Kidney epithelial cell (primary cell): ENCODE measurements at regions not wholly inside any gene's neighbourhood (a gene's known extent, or its start where the extent isn't known, plus 50 kb on each side); places are given as distances from the start of the nearest gene placed in this dataset.

Experiments used
- DNase-seq: peaks from one replicate; pipeline ENCODE4 v3.0.0-alpha.2; 2010; ENCODE audit warnings: low read depth
- H3K27me3 ChIP-seq: 2 replicates; pipeline ENCODE4 v1.6.0; 2011; ENCODE audit warnings: low read length; ENCODE audit not compliant: control insufficient read depth, insufficient read depth
- H3K36me3 ChIP-seq: 2 replicates; pipeline ENCODE4 v1.5.1; 2011; ENCODE audit warnings: low read length; ENCODE audit not compliant: control insufficient read depth, insufficient read depth
- H3K4me3 ChIP-seq: 2 replicates; pipeline ENCODE4 v1.5.1; 2011; ENCODE audit warnings: low read depth, mild to moderate bottlenecking, control low read depth, low read length
- CTCF ChIP-seq: IDR thresholded peaks from 2 replicates; pipeline ENCODE4 v1.5.1; 2011; ENCODE audit warnings: mild to moderate bottlenecking, moderate library complexity, low read length, control low read depth, inconsistent platforms; ENCODE audit not compliant: insufficient read depth, poor library complexity, severe bottlenecking

DNA sequence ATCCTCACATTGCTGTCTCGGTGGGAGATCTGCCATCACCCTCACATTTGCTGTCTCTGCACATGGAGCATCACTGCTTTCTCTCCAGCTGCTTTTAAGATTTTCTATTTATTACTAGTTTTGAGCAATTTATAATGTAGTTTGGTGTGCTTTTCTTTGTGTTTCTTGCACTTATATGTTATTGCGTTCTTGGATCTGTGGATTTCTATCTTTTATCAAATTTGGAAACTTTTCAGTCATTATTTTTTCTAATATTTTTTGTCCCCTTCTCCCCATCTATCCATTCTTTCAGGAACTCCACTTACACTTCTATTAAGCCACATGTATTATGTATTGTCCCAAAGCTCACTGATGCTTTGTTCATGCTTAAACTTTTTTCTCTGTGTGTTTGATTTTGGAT, 108.9 kb downstream of the FOXL3 start:
- H3K36me3 ChIP-seq: no peaks in the 10 kb centered on the region
- TF ChIP-seq CTCF: no peak
- H3K4me3 ChIP-seq: no peak overlapping the region
- peaks cover 2% of the 10 kb centered on the region for H3K27me3 ChIP-seq
- no peak for DNase-seq

DNA sequence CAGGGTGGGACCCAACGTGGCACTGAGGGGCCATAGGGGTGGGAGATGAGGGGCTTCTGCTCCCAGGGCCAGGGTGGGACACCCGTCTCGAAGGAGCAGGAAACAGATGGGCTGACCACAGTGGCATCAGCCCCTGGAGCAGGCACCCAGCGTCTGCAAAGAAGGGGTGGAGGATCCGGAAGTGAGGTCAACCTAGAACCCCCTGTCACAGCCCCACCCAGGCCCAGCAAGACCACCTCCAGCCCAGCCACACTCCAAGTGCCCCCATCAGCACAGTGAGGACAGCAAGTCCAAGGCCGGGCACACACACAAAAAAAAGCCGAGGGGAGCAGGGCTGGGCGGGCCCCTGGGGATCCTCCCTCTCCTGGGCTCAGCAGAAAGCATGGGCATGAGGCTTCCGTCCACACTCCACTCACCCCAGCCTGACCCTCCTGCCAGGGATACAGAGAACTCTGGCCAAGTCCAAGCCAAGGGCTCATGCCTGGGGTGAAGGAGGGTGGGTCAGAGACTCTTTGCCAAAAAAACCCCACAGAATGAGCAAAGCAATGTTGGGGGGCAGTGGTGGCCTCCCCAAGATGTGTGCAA, 111.0 kb downstream of the FOXL3 start:
- no peak overlapping the region for H3K4me3 ChIP-seq
- TF ChIP-seq CTCF: no peak

DNA sequence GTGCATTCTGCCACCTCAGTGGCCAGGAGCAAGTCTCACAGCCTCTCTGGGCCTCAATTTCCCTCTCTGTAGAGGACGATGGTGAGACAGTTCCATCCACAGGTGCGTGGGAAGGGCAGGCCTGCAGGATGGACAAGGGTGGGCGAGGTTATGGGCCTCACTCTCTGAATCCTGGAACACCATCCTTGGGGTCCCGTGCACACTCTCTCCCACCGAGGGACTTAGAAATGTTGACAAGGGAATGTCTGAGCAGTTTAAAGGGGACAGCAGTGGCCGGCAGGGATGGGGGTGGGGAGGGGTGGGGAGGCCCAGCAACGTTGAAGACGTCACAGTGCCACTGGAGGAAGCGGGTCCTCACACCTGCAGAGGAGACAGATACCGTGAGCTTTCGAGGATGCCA, 111.5 kb downstream of the FOXL3 start:
- Histone ChIP-seq H3K4me3 (no peak overlapping the region), H3K36me3 (no peaks in the 10 kb centered on the region), H3K27me3 (peaks cover 15% of the 10 kb centered on the region)
- TF ChIP-seq CTCF: no peak
- no peak for DNase-seq

More for the DNA sequence above, 111.0 kb downstream of the FOXL3 start:
- DNase-seq: no peak
- H3K36me3 ChIP-seq: no peaks in the 10 kb centered on the region
- H3K27me3 ChIP-seq: peaks cover 13% of the 10 kb centered on the region

DNA sequence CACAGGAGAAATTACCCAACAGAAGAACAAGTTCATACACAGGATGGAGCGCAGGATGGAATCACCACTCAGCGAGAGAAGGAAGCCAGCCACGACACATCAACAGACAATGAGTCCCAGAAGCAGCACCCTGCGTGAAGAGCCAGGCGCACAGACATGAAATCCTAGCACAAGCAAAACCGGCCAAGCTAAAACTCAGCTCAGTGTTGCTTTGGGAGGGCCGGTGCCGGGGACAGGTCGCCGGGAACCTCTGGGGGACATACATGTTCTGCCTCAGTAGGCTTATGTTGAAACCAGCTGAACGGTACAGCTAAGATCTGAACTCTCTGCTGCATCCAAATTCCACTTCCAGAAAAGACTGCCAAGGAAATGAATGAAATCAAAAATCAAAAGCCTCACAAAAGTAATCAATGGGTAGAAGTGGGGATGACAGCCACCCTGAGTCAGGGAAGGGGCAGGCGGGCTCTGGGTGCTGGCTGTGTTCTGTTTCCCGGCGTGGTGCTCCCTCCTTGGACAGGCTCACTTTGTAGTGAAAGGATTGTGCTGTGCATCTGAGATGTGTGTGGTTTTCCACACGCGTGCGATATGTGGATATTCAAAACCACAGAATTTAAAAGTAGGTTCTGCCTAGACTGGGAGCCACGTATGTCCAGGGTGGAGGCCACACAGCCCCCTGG, 114.7 kb downstream of the PDGFA start:
- no peak overlapping the region for H3K4me3 ChIP-seq
- no peak for TF ChIP-seq CTCF
- DNase-seq: no peak
- no peaks in the 10 kb centered on the region for H3K36me3 ChIP-seq
- H3K27me3 ChIP-seq: peaks cover 35% of the 10 kb centered on the region

- H3K36me3 ChIP-seq: no peaks in the 10 kb centered on the region
- H3K4me3 ChIP-seq: no peak overlapping the region
- DNase-seq: no peak
- TF ChIP-seq CTCF: no peak
- H3K27me3 ChIP-seq: peaks cover 42% of the 10 kb centered on the region
Observed at GRCh38 chr7:405489-406211, 114.0 kb downstream of the PDGFA start.
